GM23338 (cell line): ENCODE measurements at regions not wholly inside any gene's neighbourhood (a gene's known extent, or its start where the extent isn't known, plus 50 kb on each side); places are given as distances from the start of the nearest gene placed in this dataset.

Experiments
- ATAC-seq: fragments of 200-7000 bp; cut with Tn5 transposase; 3 replicates; pipeline ENCODE4 v1.9.1; 2020
- DNase-seq: peaks from one replicate; pipeline ENCODE4 v3.0.0-alpha.2; 2015; ENCODE audit warnings: low spot score
- H2AFZ ChIP-seq: fragments of 200-600 bp; sonication (generic); 2 replicates; pipeline ENCODE4 v1.8.0; 2016; ENCODE audit warnings: antibody characterized with exemption, mild to moderate bottlenecking, moderate library complexity
- H3F3A ChIP-seq: fragments of 200-600 bp; sonication (generic); replicated peaks from 2 replicates; pipeline ENCODE4 v1.8.0; 2017; ENCODE audit warnings: antibody characterized with exemption, mixed run types, low read depth
- H3K27ac ChIP-seq: fragments of 200-600 bp; sonication (generic); 2 replicates; pipeline ENCODE4 v1.6.1; 2016; ENCODE audit warnings: low read depth
- H3K27me3 ChIP-seq: fragments of 200-600 bp; sonication (generic); 2 replicates; pipeline ENCODE4 v1.8.0; 2016; ENCODE audit warnings: mild to moderate bottlenecking, mixed run types, moderate library complexity; ENCODE audit not compliant: insufficient read depth
- H3K36me3 ChIP-seq: fragments of 200-600 bp; sonication (generic); 2 replicates; pipeline ENCODE4 v1.8.0; 2016; ENCODE audit warnings: mild to moderate bottlenecking; ENCODE audit not compliant: insufficient read depth
- H3K4me1 ChIP-seq: fragments of 200-600 bp; sonication (generic); 2 replicates; pipeline ENCODE4 v1.8.0; 2016; ENCODE audit warnings: mild to moderate bottlenecking, moderate library complexity; ENCODE audit not compliant: insufficient read depth
- H3K4me2 ChIP-seq: fragments of 200-600 bp; sonication (generic); 2 replicates; pipeline ENCODE4 v1.7.1; 2017; ENCODE audit warnings: mixed run types
- H3K4me3 ChIP-seq: fragments of 200-600 bp; sonication (generic); 2 replicates; pipeline ENCODE4 v1.6.1; 2016; ENCODE audit warnings: mixed run types
- H3K79me2 ChIP-seq: fragments of 200-600 bp; sonication (generic); replicated peaks from 2 replicates; pipeline ENCODE4 v1.8.0; 2017; ENCODE audit warnings: mild to moderate bottlenecking; ENCODE audit not compliant: insufficient read depth
- H3K9me2 ChIP-seq: fragments of 200-600 bp; sonication (generic); 2 replicates; pipeline ENCODE4 v1.8.0; 2017; ENCODE audit not compliant: insufficient read depth
- H4K20me1 ChIP-seq: fragments of 200-600 bp; sonication (generic); replicated peaks from 2 replicates; pipeline ENCODE4 v1.8.0; 2017; ENCODE audit warnings: mild to moderate bottlenecking; ENCODE audit not compliant: insufficient read depth
- H3K27ac Mint-ChIP-seq: 2 replicates; pipeline ENCODE4 v1.8.0; 2020; ENCODE audit warnings: inconsistent platforms, mild to moderate bottlenecking, moderate library complexity, mixed read lengths
- H3K27me3 Mint-ChIP-seq: 3 replicates; pipeline ENCODE4 v1.8.0; 2022; ENCODE audit warnings: low read depth, mild to moderate bottlenecking, moderate library complexity, mixed read lengths, inconsistent platforms; ENCODE audit not compliant: insufficient read depth, poor library complexity
- H3K36me3 Mint-ChIP-seq: 3 replicates; pipeline ENCODE4 v1.8.0; 2021; ENCODE audit warnings: low read depth, mild to moderate bottlenecking, inconsistent platforms, moderate library complexity, mixed read lengths
- H3K4me1 Mint-ChIP-seq: 3 replicates; pipeline ENCODE4 v1.8.0; 2020; ENCODE audit warnings: mild to moderate bottlenecking, inconsistent platforms, mixed read lengths
- H3K4me3 Mint-ChIP-seq: 3 replicates; pipeline ENCODE4 v1.8.0; 2021; ENCODE audit warnings: moderate library complexity, mild to moderate bottlenecking, inconsistent platforms, mixed read lengths
- H3K9me3 Mint-ChIP-seq: 3 replicates; pipeline ENCODE4 v1.8.0; 2020; ENCODE audit warnings: moderate library complexity, mild to moderate bottlenecking, inconsistent platforms, mixed read lengths
- CREB1 ChIP-seq: fragments of 250-450 bp; sonication (Bioruptor Pico); IDR thresholded peaks from 2 replicates; pipeline ENCODE4 v1.5.0; 2020; ENCODE audit warnings: low read depth, mild to moderate bottlenecking, moderate library complexity
- EZH2 ChIP-seq: fragments of 200-600 bp; sonication (generic); IDR thresholded peaks from one replicate; pipeline ENCODE4 v1.8.0; 2017; ENCODE audit warnings: antibody characterized with exemption, mild to moderate bottlenecking, low read depth; ENCODE audit not compliant: unreplicated experiment
- EZH2phosphoT487 ChIP-seq: fragments of 200-600 bp; sonication (generic); IDR thresholded peaks from one replicate; pipeline ENCODE4 v1.8.1; 2018; ENCODE audit warnings: antibody characterized with exemption; ENCODE audit not compliant: unreplicated experiment
- JUNB ChIP-seq: IDR thresholded peaks from one replicate; pipeline ENCODE4 v1.6.1; 2016; ENCODE audit warnings: antibody characterized with exemption; ENCODE audit not compliant: unreplicated experiment
- STAT1 ChIP-seq: IDR thresholded peaks from one replicate; pipeline ENCODE4 v1.6.1; 2016; ENCODE audit warnings: antibody characterized with exemption; ENCODE audit not compliant: unreplicated experiment
- ZNF114 ChIP-seq: fragments of 250-450 bp; sonication (Bioruptor Pico); IDR thresholded peaks from 2 replicates; pipeline ENCODE4 v1.5.0; 2020; ENCODE audit warnings: mild to moderate bottlenecking, moderate library complexity
- ZNF331 ChIP-seq: fragments of 250-450 bp; sonication (Bioruptor Pico); IDR thresholded peaks from 2 replicates; pipeline ENCODE4 v1.5.0; 2020; ENCODE audit warnings: low read depth, mild to moderate bottlenecking, moderate library complexity
- TF ChIP-seq, protein P1 (sequence below): IDR thresholded peaks from 2 replicates; pipeline ENCODE4 v1.6.1; 2016; ENCODE audit warnings: antibody characterized with exemption
- TF ChIP-seq, protein P2 (sequence below): fragments of 250-450 bp; sonication (Bioruptor Pico); IDR thresholded peaks from 2 replicates; pipeline ENCODE4 v1.5.0; 2020; ENCODE audit warnings: mild to moderate bottlenecking, moderate library complexity

DNA sequence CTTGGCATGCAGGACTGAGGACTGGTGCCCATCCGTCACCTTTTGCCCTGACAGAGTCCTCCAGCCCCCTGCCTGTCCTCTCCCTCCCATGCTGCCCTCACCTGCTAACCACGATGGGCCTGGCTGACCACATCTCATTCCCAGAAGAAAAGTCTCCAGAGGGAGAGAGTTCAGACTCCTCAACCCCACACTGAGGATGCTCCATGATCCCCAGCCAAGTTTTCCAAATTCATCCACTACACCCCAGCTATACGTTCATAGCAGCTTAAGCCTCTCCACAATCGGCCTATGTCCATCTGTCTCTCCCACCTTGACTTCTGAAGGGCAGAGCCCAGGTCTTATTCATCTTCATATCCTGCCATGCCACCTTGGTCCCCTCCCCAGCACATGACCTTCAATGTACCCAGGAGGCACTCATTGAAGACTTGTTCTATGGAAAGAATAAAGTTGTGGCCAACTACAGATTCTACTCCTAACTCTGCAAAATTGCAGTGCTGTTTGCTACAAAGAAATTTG, 115.6 kb upstream of the ID2 start:
- H3K36me3 ChIP-seq, result no peaks in the 10 kb centered on the region
- no peak overlapping the region for H3K4me3 ChIP-seq
- Mint-ChIP-seq H3K27ac (no peak overlapping the region), H3K4me1 (no peaks in the 10 kb centered on the region), H3K4me3 (no peak overlapping the region), H3K9me3 (peaks cover 11% of the 10 kb centered on the region), H3K27me3 (peaks cover 19% of the 10 kb centered on the region), H3K36me3 (peaks cover 5% of the 10 kb centered on the region; the same call in 2 of the 3 replicates)
- no peaks in the 10 kb centered on the region for H3K9me2 ChIP-seq
- H4K20me1 ChIP-seq, result no peaks in the 10 kb centered on the region
- H3K4me2 ChIP-seq, result no peak overlapping the region
- H3K79me2 ChIP-seq, result no peaks in the 10 kb centered on the region
- TF ChIP-seq CREB1 (CRISPR knock-in tag), result no peak
- TF ChIP-seq STAT1, result no peak
- TF ChIP-seq EZH2, result no peak
- TF ChIP-seq ZNF331, result no peak
- no peak for TF ChIP-seq EZH2phosphoT487
- TF ChIP-seq, protein P1, sequence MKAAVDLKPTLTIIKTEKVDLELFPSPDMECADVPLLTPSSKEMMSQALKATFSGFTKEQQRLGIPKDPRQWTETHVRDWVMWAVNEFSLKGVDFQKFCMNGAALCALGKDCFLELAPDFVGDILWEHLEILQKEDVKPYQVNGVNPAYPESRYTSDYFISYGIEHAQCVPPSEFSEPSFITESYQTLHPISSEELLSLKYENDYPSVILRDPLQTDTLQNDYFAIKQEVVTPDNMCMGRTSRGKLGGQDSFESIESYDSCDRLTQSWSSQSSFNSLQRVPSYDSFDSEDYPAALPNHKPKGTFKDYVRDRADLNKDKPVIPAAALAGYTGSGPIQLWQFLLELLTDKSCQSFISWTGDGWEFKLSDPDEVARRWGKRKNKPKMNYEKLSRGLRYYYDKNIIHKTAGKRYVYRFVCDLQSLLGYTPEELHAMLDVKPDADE, result no peak
- no peak for TF ChIP-seq ZNF114 (CRISPR knock-in tag)
- no peak for TF ChIP-seq JUNB
- TF ChIP-seq, protein P2, sequence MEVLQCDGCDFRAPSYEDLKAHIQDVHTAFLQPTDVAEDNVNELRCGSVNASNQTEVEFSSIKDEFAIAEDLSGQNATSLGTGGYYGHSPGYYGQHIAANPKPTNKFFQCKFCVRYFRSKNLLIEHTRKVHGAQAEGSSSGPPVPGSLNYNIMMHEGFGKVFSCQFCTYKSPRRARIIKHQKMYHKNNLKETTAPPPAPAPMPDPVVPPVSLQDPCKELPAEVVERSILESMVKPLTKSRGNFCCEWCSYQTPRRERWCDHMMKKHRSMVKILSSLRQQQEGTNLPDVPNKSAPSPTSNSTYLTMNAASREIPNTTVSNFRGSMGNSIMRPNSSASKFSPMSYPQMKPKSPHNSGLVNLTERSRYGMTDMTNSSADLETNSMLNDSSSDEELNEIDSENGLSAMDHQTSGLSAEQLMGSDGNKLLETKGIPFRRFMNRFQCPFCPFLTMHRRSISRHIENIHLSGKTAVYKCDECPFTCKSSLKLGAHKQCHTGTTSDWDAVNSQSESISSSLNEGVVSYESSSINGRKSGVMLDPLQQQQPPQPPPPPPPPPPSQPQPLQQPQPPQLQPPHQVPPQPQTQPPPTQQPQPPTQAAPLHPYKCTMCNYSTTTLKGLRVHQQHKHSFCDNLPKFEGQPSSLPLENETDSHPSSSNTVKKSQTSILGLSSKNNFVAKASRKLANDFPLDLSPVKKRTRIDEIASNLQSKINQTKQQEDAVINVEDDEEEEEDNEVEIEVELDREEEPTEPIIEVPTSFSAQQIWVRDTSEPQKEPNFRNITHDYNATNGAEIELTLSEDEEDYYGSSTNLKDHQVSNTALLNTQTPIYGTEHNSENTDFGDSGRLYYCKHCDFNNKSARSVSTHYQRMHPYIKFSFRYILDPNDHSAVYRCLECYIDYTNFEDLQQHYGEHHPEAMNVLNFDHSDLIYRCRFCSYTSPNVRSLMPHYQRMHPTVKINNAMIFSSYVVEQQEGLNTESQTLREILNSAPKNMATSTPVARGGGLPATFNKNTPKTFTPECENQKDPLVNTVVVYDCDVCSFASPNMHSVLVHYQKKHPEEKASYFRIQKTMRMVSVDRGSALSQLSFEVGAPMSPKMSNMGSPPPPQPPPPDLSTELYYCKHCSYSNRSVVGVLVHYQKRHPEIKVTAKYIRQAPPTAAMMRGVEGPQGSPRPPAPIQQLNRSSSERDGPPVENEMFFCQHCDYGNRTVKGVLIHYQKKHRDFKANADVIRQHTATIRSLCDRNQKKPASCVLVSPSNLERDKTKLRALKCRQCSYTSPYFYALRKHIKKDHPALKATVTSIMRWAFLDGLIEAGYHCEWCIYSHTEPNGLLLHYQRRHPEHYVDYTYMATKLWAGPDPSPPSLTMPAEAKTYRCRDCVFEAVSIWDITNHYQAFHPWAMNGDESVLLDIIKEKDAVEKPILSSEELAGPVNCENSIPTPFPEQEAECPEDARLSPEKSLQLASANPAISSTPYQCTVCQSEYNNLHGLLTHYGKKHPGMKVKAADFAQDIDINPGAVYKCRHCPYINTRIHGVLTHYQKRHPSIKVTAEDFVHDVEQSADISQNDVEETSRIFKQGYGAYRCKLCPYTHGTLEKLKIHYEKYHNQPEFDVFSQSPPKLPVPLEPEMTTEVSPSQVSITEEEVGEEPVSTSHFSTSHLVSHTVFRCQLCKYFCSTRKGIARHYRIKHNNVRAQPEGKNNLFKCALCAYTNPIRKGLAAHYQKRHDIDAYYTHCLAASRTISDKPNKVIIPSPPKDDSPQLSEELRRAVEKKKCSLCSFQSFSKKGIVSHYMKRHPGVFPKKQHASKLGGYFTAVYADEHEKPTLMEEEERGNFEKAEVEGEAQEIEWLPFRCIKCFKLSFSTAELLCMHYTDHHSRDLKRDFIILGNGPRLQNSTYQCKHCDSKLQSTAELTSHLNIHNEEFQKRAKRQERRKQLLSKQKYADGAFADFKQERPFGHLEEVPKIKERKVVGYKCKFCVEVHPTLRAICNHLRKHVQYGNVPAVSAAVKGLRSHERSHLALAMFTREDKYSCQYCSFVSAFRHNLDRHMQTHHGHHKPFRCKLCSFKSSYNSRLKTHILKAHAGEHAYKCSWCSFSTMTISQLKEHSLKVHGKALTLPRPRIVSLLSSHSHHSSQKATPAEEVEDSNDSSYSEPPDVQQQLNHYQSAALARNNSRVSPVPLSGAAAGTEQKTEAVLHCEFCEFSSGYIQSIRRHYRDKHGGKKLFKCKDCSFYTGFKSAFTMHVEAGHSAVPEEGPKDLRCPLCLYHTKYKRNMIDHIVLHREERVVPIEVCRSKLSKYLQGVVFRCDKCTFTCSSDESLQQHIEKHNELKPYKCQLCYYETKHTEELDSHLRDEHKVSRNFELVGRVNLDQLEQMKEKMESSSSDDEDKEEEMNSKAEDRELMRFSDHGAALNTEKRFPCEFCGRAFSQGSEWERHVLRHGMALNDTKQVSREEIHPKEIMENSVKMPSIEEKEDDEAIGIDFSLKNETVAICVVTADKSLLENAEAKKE (CRISPR knock-in tag), result no peak
- H2AFZ ChIP-seq, result no peak overlapping the region
- DNase-seq (no peak), ATAC-seq (no peak)
- H3F3A ChIP-seq, result no peaks in the 10 kb centered on the region
- no peaks in the 10 kb centered on the region for H3K27me3 ChIP-seq
- no peaks in the 10 kb centered on the region for H3K4me1 ChIP-seq
- no peak overlapping the region for H3K27ac ChIP-seq
